IMR-90 (cell line): ENCODE measurements at regions not wholly inside any gene's neighbourhood (a gene's known extent, or its start where the extent isn't known, plus 50 kb on each side); places are given as distances from the start of the nearest gene placed in this dataset.

ENCODE experiments used
- ATAC-seq: fragments of 200-7000 bp; cut with Tn5 transposase; 2 replicates; pipeline ENCODE4 v1.9.1; 2020; ENCODE audit warnings: low read depth, mild to moderate bottlenecking, moderate library complexity
- BruUV-seq: library from RNA; stranded (reverse); fragments of 400-500 nt; replicated peaks from 2 replicates; lab custom pipeline; 2021; lab: Mats Ljungman, UMichigan
- CTCF ChIA-PET: fragments of 300-600 bp; formaldehyde crosslinking; extraction: SDS; loops from one replicate; lab custom pipeline; 2021; ENCODE audit warnings: antibody characterized with exemption; lab: Yijun Ruan, JAX
- POLR2A ChIA-PET: fragments of 300-600 bp; sonication (Branson Sonifier 250); formaldehyde crosslinking; loops from one replicate; lab custom pipeline; 2022; ENCODE audit warnings: antibody characterized with exemption; ENCODE audit not compliant: unreplicated experiment; lab: Charles Lee
- DNase-seq: peaks from one replicate; pipeline ENCODE4 v3.0.0; 2013
- H2AFZ ChIP-seq: replicated peaks from 2 replicates; pipeline ENCODE3; 2013; ENCODE audit warnings: low read length, mild to moderate bottlenecking; ENCODE audit not compliant: poor library complexity
- H2AK5ac ChIP-seq: 2 replicates; pipeline ENCODE4 v1.6.1; 2013; ENCODE audit warnings: low read depth, low read length, inconsistent platforms
- H2AK9ac ChIP-seq: replicated peaks from 2 replicates; pipeline ENCODE3; 2013; ENCODE audit warnings: mild to moderate bottlenecking, low read depth, low read length, moderate library complexity; ENCODE audit not compliant: poor library complexity
- H2BK120ac ChIP-seq: 2 replicates; pipeline ENCODE4 v1.6.1; 2013; ENCODE audit warnings: low read depth, low read length, inconsistent platforms
- H2BK15ac ChIP-seq: 3 replicates; pipeline ENCODE4 v1.6.1; 2013; ENCODE audit warnings: low read depth, low read length, inconsistent platforms
- H2BK20ac ChIP-seq: 2 replicates; pipeline ENCODE4 v1.6.1; 2013; ENCODE audit warnings: low read depth, mild to moderate bottlenecking, inconsistent platforms, low read length, moderate library complexity
- H2BK5ac ChIP-seq: 2 replicates; pipeline ENCODE4 v1.6.1; 2013; ENCODE audit warnings: mild to moderate bottlenecking, low read depth, low read length, inconsistent platforms; ENCODE audit not compliant: poor library complexity, severe bottlenecking
- H3K14ac ChIP-seq: replicated peaks from 2 replicates; pipeline ENCODE4 v1.6.1; 2013; ENCODE audit warnings: low read depth, low read length, inconsistent platforms
- H3K18ac ChIP-seq: 2 replicates; pipeline ENCODE4 v1.6.1; 2013; ENCODE audit warnings: low read depth, low read length, control low read depth
- H3K23ac ChIP-seq: 2 replicates; pipeline ENCODE4 v1.6.1; 2013; ENCODE audit warnings: low read depth, low read length, inconsistent platforms
- H3K27ac ChIP-seq: 2 replicates; pipeline ENCODE4 v1.5.1; 2013; ENCODE audit warnings: mild to moderate bottlenecking, control low read depth, low read length; ENCODE audit not compliant: insufficient read depth
- H3K27me3 ChIP-seq: 2 replicates; pipeline ENCODE4 v1.6.1; 2013; ENCODE audit warnings: low read length; ENCODE audit not compliant: control insufficient read depth, insufficient read depth
- H3K36me3 ChIP-seq: 2 replicates; pipeline ENCODE4 v1.6.1; 2013; ENCODE audit warnings: low read length, mixed read lengths; ENCODE audit not compliant: control insufficient read depth, insufficient read depth
- H3K4ac ChIP-seq: 2 replicates; pipeline ENCODE4 v1.6.1; 2013; ENCODE audit warnings: low read depth, low read length, inconsistent platforms
- H3K4me1 ChIP-seq: 2 replicates; pipeline ENCODE4 v1.6.1; 2013; ENCODE audit warnings: low read length, mixed read lengths; ENCODE audit not compliant: control insufficient read depth, insufficient read depth
- H3K4me2 ChIP-seq: 2 replicates; pipeline ENCODE4 v1.6.1; 2013; ENCODE audit warnings: low read depth, mild to moderate bottlenecking, control low read depth, low read length, moderate library complexity
- H3K4me3 ChIP-seq: 2 replicates; pipeline ENCODE4 v1.5.1; 2013; ENCODE audit warnings: low read depth, mild to moderate bottlenecking, control low read depth, low read length, moderate library complexity; ENCODE audit not compliant: insufficient read depth
- H3K56ac ChIP-seq: 2 replicates; pipeline ENCODE4 v1.6.1; 2013; ENCODE audit warnings: low read length, inconsistent platforms; ENCODE audit not compliant: insufficient read depth; ENCODE audit errors: extremely low read depth
- H3K79me1 ChIP-seq, 2 experiments: 2 replicates each; pipeline ENCODE4 v1.6.1; 2013; ENCODE audit warnings: low read length in 2 of 2, inconsistent platforms in 1 of 2, low read depth in 1 of 2
- H3K9ac ChIP-seq: 2 replicates; pipeline ENCODE4 v1.6.1; 2013; ENCODE audit warnings: low read depth, low read length, control low read depth
- H3K9me1 ChIP-seq: 2 replicates; pipeline ENCODE4 v1.6.1; 2013; ENCODE audit warnings: low read length, inconsistent platforms; ENCODE audit not compliant: insufficient read depth
- H3K9me3 ChIP-seq: 2 replicates; pipeline ENCODE4 v1.6.1; 2013; ENCODE audit warnings: low read length; ENCODE audit not compliant: control insufficient read depth, insufficient read depth
- H4K20me1 ChIP-seq: 2 replicates; pipeline ENCODE4 v1.6.1; 2013; ENCODE audit warnings: low read length, inconsistent platforms; ENCODE audit not compliant: insufficient read depth
- H4K5ac ChIP-seq: 2 replicates; pipeline ENCODE4 v1.6.1; 2013; ENCODE audit warnings: mild to moderate bottlenecking, low read depth, low read length, control low read depth
- H4K8ac ChIP-seq, 2 experiments: 2 replicates each; pipeline ENCODE4 v1.6.1; 2013; ENCODE audit warnings: low read depth in 2 of 2, low read length in 2 of 2, control low read depth in 1 of 2, inconsistent platforms in 1 of 2
- H4K91ac ChIP-seq: 2 replicates; pipeline ENCODE4 v1.6.1; 2013; ENCODE audit warnings: low read depth, low read length, inconsistent platforms; ENCODE audit not compliant: insufficient read depth
- CEBPB ChIP-seq: IDR thresholded peaks from 2 replicates; pipeline ENCODE4 v1.6.1; 2012; ENCODE audit warnings: low read depth, low read length, improper control_type of control experiment
- NFE2L2 ChIP-seq: fragments of 150-350 bp; IDR thresholded peaks from 2 replicates; pipeline ENCODE4 v1.6.1; 2016; ENCODE audit warnings: low read depth, mild to moderate bottlenecking, low read length
- dilution Hi-C: fragments of 300-500 bp; cut with HindIII; formaldehyde crosslinking; loops from one replicate; pipeline ENCODE4 v1.14.3; 2018; ENCODE audit warnings: low sequenced_read_pairs; ENCODE audit not compliant: unreplicated experiment
- in situ Hi-C: fragments of 300-500 bp; cut with MboI; formaldehyde crosslinking; loops from 3 replicates; pipeline ENCODE4 v1.14.3; 2019; ENCODE audit warnings: low sequenced_read_pairs, inconsistent platforms, mixed read lengths
- intact Hi-C: fragments of 100-400 bp; cut with micrococcal nuclease; formaldehyde crosslinking; loops from 2 replicates; pipeline ENCODE4 v1.10.0; 2022

- Histone ChIP-seq H2BK20ac (no peak overlapping the region), H3K4me2 (no peak overlapping the region), H2AK9ac (no peak overlapping the region), H3K18ac (no peak overlapping the region), H2AFZ (no peak overlapping the region), H3K4ac (no peak overlapping the region), H2BK120ac (no peak overlapping the region), H3K9me3 (peaks cover 8% of the 10 kb centered on the region), H3K27me3 (no peaks in the 10 kb centered on the region), H3K4me3 (no peak overlapping the region), H3K79me1 (no peaks in the 10 kb centered on the region), H4K91ac (no peak overlapping the region), H3K14ac (no peak overlapping the region), H2AK5ac (no peak overlapping the region), H3K9ac (no peak overlapping the region), H2BK15ac (no peak overlapping the region), H3K27ac (no peak overlapping the region), H3K23ac (no peak overlapping the region), H3K36me3 (no peaks in the 10 kb centered on the region), H2BK5ac (no peak overlapping the region), H3K9me1 (no peaks in the 10 kb centered on the region), H4K20me1 (no peaks in the 10 kb centered on the region), H4K5ac (no peak overlapping the region), H3K4me1 (no peaks in the 10 kb centered on the region), H4K8ac (no peak overlapping the region), H3K56ac (no peak overlapping the region)
- TF ChIP-seq CEBPB, result peak; percentile 21; the same call in 1 of the 2 replicates
- TF ChIP-seq NFE2L2, result no peak
- no peak for ATAC-seq
- dilution Hi-C loops, result no loop called here
- ChIA-PET CTCF (no interaction called here), POLR2A (no interaction called here)
- DNase-seq, result no peak
- in situ Hi-C loops, result no loop called here
- no TSS peak for BruUV-seq
- intact Hi-C loops, result no loop called here
These were observed 94.2 kb upstream of the DLGAP1 start for GRCh38 chr18:4549164-4549872.
